Activated CD8-positive, alpha-beta memory T cell treated with anti-CD3 and anti-CD28 coated beads, Interleukin-2, amount 50 U/mL, for 4 hours (primary cell): ENCODE measurements at regions not wholly inside any gene's neighbourhood (a gene's known extent, or its start where the extent isn't known, plus 50 kb on each side); places are given as distances from the start of the nearest gene placed in this dataset.
"Not testable (repeated sequence)": the region's sequence is repeated elsewhere in the genome, so short reads cannot be mapped to it uniquely, and the experiment has no call there.

Experiments used
- DNase-seq: peaks from one replicate; pipeline ENCODE4 v3.0.0-alpha.2; 2020

DNA sequence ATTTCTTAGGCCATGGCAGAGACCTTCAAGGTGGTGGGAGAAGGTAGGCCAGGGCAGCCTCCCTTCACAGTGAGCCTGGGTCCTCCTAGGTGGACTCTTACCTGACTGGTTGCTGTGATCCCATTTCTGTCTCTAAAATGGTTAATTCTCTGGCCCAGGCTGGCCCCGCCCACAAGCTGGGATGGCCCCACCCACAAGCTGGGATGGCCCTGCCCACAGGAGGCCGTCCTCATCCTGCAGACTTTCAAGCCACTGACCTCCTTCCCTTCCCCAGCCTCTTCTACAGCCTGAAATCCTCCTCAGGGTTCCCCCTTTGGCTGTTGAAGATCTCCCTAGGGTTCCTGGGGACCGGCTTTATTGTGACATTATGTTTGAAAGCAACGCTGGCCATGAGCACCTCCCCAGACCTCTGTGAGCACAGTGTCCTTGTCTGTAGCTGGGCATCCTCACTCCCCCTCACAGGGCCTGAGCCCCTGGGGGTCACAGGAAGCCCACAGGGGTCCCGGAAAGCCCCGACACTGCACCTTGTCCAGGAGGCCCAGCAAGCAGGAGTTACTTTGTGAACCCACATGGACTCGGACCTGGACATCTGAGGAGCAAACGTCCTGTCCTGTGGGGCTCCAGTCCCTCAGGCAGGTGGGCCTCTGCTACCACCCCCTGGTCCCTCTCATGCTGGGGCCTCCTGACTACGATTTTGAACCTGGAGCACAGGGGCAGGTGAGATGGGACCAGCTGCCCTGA lies 621.7 kb downstream of the MATN1 start:
- no peak for DNase-seq

DNA sequence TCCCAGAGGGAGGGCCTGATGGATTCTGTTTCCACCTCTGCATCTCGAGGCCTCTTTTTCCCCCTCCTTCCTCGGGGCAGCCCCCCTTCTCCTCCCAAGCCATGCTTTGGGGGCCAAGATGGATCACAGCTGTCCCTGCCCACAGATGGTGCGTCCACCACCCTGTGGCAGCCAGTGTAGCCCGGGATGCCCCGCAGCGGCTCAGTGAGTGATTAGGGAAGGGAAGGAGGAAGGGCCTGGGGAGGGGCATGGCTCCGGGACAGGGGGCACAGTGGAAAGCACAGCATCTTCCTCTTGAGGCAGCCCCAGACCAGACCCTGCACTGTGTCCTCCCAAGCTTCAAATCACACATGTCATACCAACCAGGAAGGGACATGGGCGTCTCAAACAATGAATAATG lies 622.4 kb downstream of the MATN1 start:
- DNase-seq, result no peak

DNA sequence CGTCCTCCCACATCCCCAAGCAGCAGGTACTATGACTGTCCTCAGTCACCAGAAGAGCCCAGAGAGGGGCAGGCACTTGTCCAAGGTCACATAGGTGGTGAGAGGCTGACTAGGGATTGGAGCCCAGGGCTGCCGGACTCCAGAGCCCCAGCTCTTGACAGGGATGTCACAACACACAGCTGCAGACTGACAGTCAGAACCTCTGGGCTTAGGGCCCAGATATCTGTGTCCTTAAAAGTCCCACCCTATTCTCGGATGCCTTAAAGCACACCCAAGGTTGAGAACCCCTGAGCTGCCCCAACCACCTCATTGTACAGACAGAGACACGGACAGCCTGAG lies 622.9 kb downstream of the MATN1 start:
- DNase-seq, result no peak

DNA sequence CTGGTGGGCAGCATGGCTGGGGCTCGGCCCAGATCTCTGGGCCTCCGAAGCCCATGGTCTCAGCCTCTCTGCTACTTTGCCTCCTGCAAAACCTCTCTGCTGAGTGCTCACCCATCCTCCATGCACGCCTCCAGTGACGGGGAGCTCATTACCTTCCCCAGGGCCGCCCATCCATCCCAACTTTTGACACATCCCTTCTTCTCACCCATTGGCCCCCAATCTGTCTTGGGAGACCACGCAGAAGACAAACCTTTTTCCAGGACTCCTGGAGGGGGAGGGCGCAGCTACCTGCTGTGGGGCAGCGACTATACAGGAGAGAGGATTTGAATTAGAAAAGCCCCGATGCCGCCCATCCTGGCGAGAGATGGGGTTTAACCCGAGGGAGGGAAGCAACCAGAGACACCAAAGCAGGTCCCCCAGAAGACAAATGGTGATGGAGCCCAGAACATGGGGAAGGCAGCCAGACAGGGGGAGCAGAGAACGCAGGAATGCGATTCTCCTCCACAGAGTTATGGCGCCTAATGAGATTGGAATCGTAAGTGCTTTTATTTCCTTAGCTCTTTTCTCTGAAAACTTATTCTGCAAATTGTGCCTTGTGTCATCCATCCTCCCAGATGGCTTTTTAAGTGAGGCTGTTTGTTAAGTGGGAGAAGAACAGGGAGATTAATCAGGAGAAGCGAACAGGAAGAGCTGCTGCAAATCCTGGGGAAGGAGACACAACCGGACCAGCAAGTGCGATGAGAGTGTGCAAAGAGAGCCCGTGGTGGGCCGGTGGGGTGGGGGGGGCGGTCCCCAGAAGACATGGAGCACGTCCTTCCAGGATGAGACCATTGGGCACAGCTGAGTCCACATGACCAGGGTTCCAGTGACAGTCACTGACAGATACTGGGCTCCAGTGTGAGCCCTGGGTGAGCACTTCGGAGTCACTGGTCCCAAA lies 623.5 kb downstream of the MATN1 start:
- no peak for DNase-seq

GRCh38 chr1:30097851-30098250 lies 625.5 kb downstream of the MATN1 start:
- not testable (repeated sequence) for DNase-seq

DNA sequence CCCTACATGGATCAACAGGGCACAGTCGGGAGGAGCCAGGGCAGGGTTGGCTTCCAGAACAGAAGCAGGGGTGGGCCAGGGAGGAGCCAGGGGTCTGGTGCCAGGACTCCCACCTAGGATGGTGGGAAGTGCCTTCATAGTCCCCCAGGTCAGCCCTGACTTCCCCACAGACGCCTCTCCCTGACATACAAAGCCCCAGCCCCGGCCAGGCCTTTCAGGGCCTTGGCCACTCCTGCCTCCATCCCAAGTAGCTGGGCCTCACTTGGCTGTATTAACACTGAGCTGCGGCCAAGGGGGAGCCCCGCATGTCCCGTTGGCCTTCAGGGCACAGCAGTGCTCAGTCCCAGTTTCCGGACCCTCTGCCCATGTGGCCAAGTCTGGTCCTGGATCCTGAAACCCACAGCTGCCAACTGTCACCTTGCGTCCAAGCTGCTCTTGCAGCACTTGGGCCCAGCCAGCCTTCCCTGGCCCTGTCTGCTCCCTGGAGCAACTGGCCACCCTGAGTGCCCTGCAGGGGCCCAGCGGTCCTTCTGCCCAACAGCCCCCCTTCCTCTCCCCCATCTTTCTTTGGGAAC lies 627.8 kb downstream of the MATN1 start:
- DNase-seq, result no peak

DNA sequence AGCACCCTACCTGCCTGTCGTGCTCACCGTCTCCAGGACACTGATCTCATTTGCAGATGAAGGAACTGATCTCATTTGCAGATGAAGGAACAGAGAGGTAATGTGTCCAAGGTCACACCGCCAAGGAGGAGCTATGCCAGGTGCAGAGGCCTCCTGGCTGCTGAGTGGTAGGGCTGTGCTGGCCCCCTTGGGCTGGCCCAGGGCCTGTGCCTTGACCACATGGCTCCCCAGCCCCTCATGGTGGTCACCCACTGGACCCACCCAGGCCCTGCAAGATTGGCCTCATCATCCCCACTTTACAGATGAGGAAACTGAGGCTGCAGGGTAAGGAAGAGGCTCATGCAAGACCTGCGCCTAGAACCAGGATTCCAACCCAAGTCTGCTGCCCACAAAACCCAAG lies 628.3 kb downstream of the MATN1 start:
- no peak for DNase-seq

GRCh38 chr1:30092051-30092858 lies 631.1 kb downstream of the MATN1 start:
- DNase-seq, result no peak

- DNase-seq, result no peak
Measured at GRCh38 chr1:30090162-30090820, 633.1 kb downstream of the MATN1 start.

GRCh38 chr1:30089024-30089430 lies 634.4 kb downstream of the MATN1 start:
- no peak for DNase-seq

DNA sequence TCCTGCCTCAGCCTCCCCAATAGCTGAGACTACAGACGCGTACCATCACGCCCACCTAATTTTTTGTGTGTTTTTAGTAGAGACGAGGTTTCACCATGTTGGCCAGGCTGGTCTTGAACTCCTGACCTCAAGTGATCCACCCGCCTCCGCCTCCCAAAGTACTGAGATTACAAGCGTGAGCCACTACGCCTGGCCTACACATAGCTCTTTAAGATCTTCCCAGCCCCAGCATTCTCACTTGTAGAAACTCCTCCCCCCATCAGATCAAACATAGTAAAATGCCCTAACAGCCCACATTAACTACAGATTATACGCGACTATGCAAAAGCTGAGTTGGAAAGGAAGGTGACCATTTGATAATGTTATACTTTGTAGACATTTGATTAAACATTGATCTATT lies 634.8 kb downstream of the MATN1 start:
- DNase-seq, result no peak

GRCh38 chr1:30087465-30087864 lies 635.9 kb downstream of the MATN1 start:
- DNase-seq, result no peak

DNA sequence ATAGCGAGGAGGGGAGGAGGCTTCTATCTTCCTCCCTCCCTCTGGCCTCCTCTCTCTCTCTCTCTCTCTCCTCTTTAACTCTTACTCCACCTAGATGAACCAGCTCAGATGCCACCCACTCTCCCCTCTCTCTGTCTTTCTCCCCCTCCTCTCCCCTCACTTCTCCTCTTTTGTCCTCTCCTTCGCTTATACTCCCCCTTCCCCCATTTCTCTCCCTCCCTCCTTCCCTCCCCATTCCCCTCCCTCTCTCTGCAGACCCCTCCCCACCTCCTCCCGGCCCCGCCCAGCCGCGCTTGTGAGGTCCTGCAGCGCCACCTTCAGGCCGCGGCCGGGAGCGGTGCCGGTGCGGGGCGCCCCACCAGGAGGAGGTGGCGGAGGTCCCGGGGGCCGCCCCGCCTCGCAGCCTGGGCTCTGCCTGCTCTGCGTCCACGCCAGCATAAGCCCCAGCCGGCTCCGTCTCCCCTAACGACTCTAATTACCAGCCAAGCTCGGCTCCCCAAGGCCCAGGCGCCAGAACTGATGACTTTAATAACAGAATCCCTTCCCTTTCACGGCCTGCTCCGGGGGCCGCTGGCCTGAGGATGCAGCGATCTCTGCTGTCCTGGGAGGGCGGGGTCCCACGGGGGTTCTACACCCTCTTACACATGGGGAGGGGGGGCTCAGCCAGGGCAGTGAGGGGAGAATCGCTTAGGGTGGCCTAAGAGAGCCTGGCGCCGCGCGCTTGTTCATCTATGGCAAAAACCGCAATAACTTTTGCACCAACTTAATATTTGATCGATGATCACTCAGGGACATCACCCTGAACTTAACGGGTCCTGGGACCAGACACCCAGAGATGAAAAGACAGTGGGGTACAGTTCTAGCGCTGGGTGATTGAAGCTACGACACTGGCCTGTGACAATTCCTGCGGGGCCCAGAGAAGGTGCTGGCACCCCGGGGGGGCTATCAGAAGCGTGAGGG lies 637.3 kb downstream of the MATN1 start:
- DNase-seq, result no peak

- no peak for DNase-seq
Measured at GRCh38 chr1:30084909-30085571, 638.3 kb downstream of the MATN1 start.

DNA sequence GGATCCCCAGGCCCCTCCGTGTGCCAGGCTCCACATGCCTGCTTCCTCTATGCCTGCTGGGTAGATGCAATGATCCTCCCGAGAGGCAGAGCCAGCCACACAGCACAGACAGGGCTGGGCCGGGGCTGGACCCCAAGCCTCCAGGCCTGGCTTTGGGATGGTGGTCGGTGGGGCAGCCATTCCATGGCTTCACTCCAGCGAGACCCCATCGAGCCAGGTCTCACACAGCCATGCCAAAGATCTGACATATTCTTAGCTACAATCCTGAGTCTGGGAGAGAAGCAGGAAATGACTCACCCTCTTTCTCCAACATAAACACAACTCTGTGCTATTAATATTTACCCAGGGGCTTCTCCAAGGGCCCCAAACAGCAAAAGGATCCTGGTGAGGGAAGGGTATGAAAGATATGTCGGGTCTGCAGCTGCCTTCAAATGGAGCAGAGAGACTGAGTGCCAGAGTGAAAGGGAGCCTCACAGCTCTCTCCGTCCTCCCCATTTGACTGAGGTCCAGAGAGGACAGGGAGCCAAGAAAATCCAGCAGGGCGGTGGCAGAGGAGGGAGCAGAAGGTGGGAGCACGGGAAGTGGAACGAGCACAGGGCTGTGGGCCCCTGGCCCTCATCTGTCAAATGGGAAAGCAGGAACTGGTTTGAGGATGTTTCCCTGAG lies 639.5 kb downstream of the MATN1 start:
- no peak for DNase-seq

DNA sequence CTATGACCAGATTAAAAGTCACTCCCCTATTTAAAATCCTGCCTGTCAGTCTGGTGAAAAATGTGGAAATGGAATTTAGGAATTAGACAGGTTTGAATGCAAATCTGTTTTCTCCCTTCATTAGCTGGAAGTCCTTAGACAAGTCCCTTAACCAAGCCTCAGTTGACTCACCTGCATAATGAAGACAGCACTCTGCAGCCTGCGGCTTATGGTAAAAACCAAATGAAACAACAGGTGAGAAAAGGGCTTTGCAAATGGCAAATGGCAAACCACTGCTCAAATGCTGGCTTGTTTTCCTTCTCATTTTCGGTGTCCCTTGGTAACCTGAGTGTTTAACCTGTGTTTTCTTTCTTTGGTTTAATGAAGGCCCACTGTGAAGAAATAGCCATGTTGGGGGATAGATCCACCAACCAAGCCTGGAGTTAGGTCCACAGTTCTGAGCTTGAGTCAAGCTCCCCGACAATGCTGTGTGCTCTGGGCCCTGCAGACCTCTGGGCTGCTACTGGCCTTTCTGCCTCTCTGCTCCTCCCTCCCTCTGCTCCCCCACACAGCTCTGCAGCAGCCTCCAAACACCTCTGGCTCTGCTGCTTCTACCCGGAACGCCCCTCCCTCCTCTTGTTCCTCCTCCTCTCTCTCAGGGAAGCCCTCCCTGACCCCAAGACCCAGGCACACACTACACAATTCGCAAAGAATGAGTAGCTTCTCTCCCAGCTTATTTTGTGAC lies 641.8 kb downstream of the MATN1 start:
- no peak for DNase-seq

GRCh38 chr1:30075916-30076315 lies 647.5 kb downstream of the MATN1 start:
- not testable (repeated sequence) for DNase-seq

GRCh38 chr1:30068787-30069472 lies 654.5 kb downstream of the MATN1 start:
- DNase-seq, result no peak

GRCh38 chr1:30064547-30064946 lies 658.8 kb downstream of the MATN1 start:
- DNase-seq, result no peak
